Neural cell (in vitro differentiated cells): ENCODE measurements at regions not wholly inside any gene's neighbourhood (a gene's known extent, or its start where the extent isn't known, plus 50 kb on each side); places are given as distances from the start of the nearest gene placed in this dataset.

Source experiments
- H2AFZ ChIP-seq: fragments of 200-600, 300-800 bp; sonication (generic), shearing (Covaris generic); 2 replicates; pipeline ENCODE4 v1.6.0; 2014; ENCODE audit warnings: low read depth, mild to moderate bottlenecking, antibody characterized with exemption, low read length, moderate library complexity
- H3F3A ChIP-seq: fragments of 200-600 bp; shearing (Covaris generic); 2 replicates; pipeline ENCODE4 v1.6.1; 2016; ENCODE audit warnings: mild to moderate bottlenecking, moderate library complexity, mixed read lengths, antibody characterized with exemption, low read length; ENCODE audit not compliant: insufficient read depth, poor library complexity, severe bottlenecking
- H3K27ac ChIP-seq: fragments of 200-600, 300-800 bp; sonication (generic), shearing (Covaris generic); 2 replicates; pipeline ENCODE4 v1.5.1; 2014; ENCODE audit warnings: mild to moderate bottlenecking, low read length, moderate library complexity
- H3K27me3 ChIP-seq: fragments of 300-800, 200-600 bp; sonication (generic), shearing (Covaris generic); 2 replicates; pipeline ENCODE4 v1.6.0; 2014; ENCODE audit warnings: mild to moderate bottlenecking, low read depth, low read length, moderate library complexity; ENCODE audit not compliant: insufficient read depth
- H3K36me3 ChIP-seq: fragments of 300-800, 200-600 bp; sonication (generic), shearing (Covaris generic); 2 replicates; pipeline ENCODE4 v1.5.1; 2014; ENCODE audit warnings: mild to moderate bottlenecking, antibody characterized with exemption, low read length, moderate library complexity; ENCODE audit not compliant: insufficient read depth
- H3K4me2 ChIP-seq: fragments of 300-800, 200-600 bp; sonication (generic), shearing (Covaris generic); 2 replicates; pipeline ENCODE4 v1.6.0; 2014; ENCODE audit warnings: mild to moderate bottlenecking, low read length
- H3K4me3 ChIP-seq: fragments of 300-800, 200-600 bp; sonication (generic), shearing (Covaris generic); 2 replicates; pipeline ENCODE4 v1.5.1; 2014; ENCODE audit warnings: mild to moderate bottlenecking, low read length, moderate library complexity
- H3K79me2 ChIP-seq: fragments of 200-600 bp; shearing (Covaris generic); replicated peaks from 2 replicates; pipeline ENCODE4 v1.6.0; 2014; ENCODE audit warnings: mild to moderate bottlenecking, low read length, moderate library complexity; ENCODE audit not compliant: insufficient read depth
- H3K9ac ChIP-seq: fragments of 300-800, 200-600 bp; sonication (generic), shearing (Covaris generic); 2 replicates; pipeline ENCODE4 v1.6.1; 2016; ENCODE audit warnings: mild to moderate bottlenecking, low read length, mixed read lengths
- H3K9me2 ChIP-seq: fragments of 200-600 bp; shearing (Covaris generic); 2 replicates; pipeline ENCODE4 v1.6.1; 2016; ENCODE audit warnings: mild to moderate bottlenecking, low read length, mixed read lengths; ENCODE audit not compliant: insufficient read depth
- H3K9me3 ChIP-seq: fragments of 200-600, 300-800 bp; sonication (generic), shearing (Covaris generic); 2 replicates; pipeline ENCODE4 v1.6.1; 2016; ENCODE audit warnings: mild to moderate bottlenecking, mixed run types, low read length, moderate library complexity, mixed read lengths
- H4K20me1 ChIP-seq: fragments of 200-600 bp; shearing (Covaris generic); 2 replicates; pipeline ENCODE4 v1.6.1; 2016; ENCODE audit warnings: mild to moderate bottlenecking, mixed run types; ENCODE audit not compliant: insufficient read depth
- EP300 ChIP-seq: fragments of 450-650 bp; conservative IDR thresholded peaks from 2 replicates; pipeline ENCODE4 v1.6.1; 2014; ENCODE audit warnings: antibody characterized with exemption, mild to moderate bottlenecking, moderate library complexity; ENCODE audit not compliant: poor library complexity, severe bottlenecking
- EZH2 ChIP-seq: fragments of 200-600, 300-800 bp; shearing (Covaris generic), sonication (generic); IDR thresholded peaks from 2 replicates; pipeline ENCODE4 v1.6.1; 2014; ENCODE audit warnings: antibody characterized with exemption, low read length, borderline replicate concordance, mild to moderate bottlenecking; ENCODE audit not compliant: insufficient read depth, poor library complexity, severe bottlenecking
- MXI1 ChIP-seq: fragments of 450-650 bp; conservative IDR thresholded peaks from 2 replicates; pipeline ENCODE4 v1.6.1; 2014; ENCODE audit warnings: antibody characterized with exemption, mild to moderate bottlenecking; ENCODE audit not compliant: poor library complexity, severe bottlenecking
- POLR2AphosphoS5 ChIP-seq: IDR thresholded peaks from 2 replicates; pipeline ENCODE4 v1.6.1; 2012
- RAD21 ChIP-seq: fragments of 450-650 bp; conservative IDR thresholded peaks from 2 replicates; pipeline ENCODE4 v1.6.1; 2014; ENCODE audit warnings: antibody characterized with exemption, mild to moderate bottlenecking, moderate library complexity
- REST ChIP-seq: IDR thresholded peaks from 2 replicates; pipeline ENCODE4 v1.6.1; 2012; ENCODE audit warnings: borderline replicate concordance
- SMC3 ChIP-seq: fragments of 450-650 bp; conservative IDR thresholded peaks from 2 replicates; pipeline ENCODE4 v1.6.1; 2014; ENCODE audit warnings: antibody characterized with exemption, mild to moderate bottlenecking, moderate library complexity; ENCODE audit not compliant: poor library complexity
- TAF1 ChIP-seq: IDR thresholded peaks from 2 replicates; pipeline ENCODE4 v1.6.1; 2012; ENCODE audit warnings: low read depth
- TF ChIP-seq, protein P1 (sequence below): fragments of 450-650 bp; IDR thresholded peaks from 2 replicates; pipeline ENCODE4 v1.5.1; 2014; ENCODE audit warnings: antibody characterized with exemption, mild to moderate bottlenecking, moderate library complexity; ENCODE audit not compliant: poor library complexity, severe bottlenecking

DNA sequence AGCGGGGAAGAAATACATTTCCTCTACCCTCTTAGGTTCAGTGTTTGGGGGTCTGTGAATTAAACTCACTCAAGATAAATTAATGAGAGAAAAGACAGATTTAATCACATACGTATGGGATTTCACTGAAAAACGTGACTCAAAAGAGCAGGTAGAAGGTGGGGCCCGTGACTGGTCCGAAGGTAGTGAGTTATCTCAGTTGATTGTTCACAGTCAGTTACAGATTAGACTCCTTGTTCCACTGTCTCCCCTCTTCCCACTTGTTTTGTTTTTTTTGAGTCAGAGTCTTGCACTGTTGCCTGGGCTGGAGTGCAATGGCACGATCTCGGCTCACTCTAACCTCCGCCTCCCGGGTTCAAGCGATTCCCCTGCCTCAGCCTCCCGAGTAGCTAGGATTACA is 301.2 kb downstream of the SEC14L1 start:
- Histone ChIP-seq H3K4me3 (no peak overlapping the region), H4K20me1 (no peaks in the 10 kb centered on the region), H3K36me3 (no peaks in the 10 kb centered on the region), H3F3A (no peaks in the 10 kb centered on the region), H3K27ac (no peak overlapping the region), H3K9me3 (no peaks in the 10 kb centered on the region), H3K79me2 (no peaks in the 10 kb centered on the region), H3K9me2 (no peaks in the 10 kb centered on the region), H3K27me3 (no peaks in the 10 kb centered on the region), H3K9ac (no peak overlapping the region), H2AFZ (no peak overlapping the region), H3K4me2 (no peak overlapping the region)
- TF ChIP-seq SMC3 (no peak), EP300 (no peak)

DNA sequence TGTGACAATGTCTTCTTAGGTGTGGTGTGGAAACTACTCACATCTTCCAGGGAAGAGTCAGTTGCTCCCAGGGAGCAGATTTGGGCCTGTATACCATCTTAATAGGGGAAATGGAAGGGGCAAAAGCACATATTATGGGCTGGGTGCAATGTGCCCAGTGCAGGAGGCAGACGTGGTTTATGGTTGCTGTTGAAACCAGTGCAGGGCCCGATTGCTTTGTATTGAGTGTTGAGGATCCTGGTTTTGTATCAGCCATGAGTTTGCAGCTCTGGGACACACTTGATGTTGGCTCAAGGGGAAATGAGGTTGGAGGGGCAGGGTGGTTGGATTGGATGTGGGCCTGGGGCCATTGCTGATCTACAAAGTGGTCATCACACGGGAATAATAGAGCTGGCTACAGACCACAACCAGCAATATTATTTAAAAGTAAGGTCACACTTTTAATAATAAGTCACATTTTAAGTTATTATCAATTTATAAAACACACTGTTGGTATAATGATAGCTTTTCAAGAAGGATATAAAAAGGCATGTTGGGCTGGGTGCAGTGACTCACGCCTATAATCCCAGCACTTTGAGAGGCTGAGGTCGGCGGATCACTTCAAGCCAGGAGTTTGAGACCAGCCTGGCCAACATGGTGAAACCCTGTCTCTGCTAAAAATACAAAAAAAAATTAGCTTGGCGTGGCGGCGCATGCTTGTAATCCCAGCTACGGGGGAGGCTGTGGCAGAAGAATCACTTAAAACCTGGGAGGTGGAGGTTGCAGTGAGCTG is 302.4 kb downstream of the SEC14L1 start:
- Histone ChIP-seq H3K27me3 (no peaks in the 10 kb centered on the region), H3K27ac (no peak overlapping the region), H3K4me2 (no peak overlapping the region), H3K9me3 (no peaks in the 10 kb centered on the region), H3K9ac (no peak overlapping the region), H3K4me3 (no peak overlapping the region), H3F3A (no peaks in the 10 kb centered on the region), H2AFZ (no peak overlapping the region), H3K36me3 (peaks cover 5% of the 10 kb centered on the region), H3K9me2 (no peaks in the 10 kb centered on the region), H4K20me1 (no peaks in the 10 kb centered on the region), H3K79me2 (no peaks in the 10 kb centered on the region)
- TF ChIP-seq TAF1: no peak
- TF ChIP-seq REST: no peak
- no peak for TF ChIP-seq EZH2
- no peak for TF ChIP-seq RAD21
- TF ChIP-seq, protein P1, sequence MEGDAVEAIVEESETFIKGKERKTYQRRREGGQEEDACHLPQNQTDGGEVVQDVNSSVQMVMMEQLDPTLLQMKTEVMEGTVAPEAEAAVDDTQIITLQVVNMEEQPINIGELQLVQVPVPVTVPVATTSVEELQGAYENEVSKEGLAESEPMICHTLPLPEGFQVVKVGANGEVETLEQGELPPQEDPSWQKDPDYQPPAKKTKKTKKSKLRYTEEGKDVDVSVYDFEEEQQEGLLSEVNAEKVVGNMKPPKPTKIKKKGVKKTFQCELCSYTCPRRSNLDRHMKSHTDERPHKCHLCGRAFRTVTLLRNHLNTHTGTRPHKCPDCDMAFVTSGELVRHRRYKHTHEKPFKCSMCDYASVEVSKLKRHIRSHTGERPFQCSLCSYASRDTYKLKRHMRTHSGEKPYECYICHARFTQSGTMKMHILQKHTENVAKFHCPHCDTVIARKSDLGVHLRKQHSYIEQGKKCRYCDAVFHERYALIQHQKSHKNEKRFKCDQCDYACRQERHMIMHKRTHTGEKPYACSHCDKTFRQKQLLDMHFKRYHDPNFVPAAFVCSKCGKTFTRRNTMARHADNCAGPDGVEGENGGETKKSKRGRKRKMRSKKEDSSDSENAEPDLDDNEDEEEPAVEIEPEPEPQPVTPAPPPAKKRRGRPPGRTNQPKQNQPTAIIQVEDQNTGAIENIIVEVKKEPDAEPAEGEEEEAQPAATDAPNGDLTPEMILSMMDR: no peak
- TF ChIP-seq MXI1: no peak
- TF ChIP-seq EP300: no peak
- TF ChIP-seq POLR2AphosphoS5: no peak
- TF ChIP-seq SMC3: no peak
